ENCODE measurements at regions not wholly inside any gene's neighbourhood (a gene's known extent, or its start where the extent isn't known, plus 50 kb on each side); places are given as distances from the start of the nearest gene placed in this dataset.

GRCh38 chr2:45300026-45300750 lies 290.9 kb upstream of the SIX2 start:
- TF ChIP-seq CTCF (conservative IDR thresholded peaks at IDR 0.05): no peak
- H3K27ac ChIP-seq: peak overlapping the region; percentile 89

DNA sequence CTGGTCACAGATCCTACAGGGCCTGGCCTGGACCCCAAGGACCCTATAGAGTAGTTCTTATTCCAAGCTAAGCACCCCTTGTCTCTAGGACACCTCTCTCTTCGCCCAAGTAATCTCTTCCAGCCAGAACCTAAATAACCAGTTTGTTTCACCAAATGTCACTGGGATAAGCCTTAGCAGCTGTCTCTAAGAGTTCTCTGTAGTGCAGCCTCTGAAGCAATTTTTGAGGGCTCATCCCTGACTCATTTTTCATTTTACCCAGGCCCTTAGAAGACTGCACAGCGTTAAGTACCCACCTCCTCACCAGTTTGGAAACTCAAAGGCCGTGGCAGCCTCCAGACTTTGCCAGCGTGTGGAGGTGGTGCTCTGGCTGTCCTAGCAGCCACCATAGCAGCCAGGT lies 290.1 kb upstream of the SIX2 start:
- no peak for TF ChIP-seq CTCF (conservative IDR thresholded peaks at IDR 0.05)

GRCh38 chr2:45293182-45293581 lies 283.9 kb upstream of the SIX2 start:
- no peak for TF ChIP-seq CTCF (conservative IDR thresholded peaks at IDR 0.05)
- peak overlapping the region; percentile 69 for H3K27ac ChIP-seq

More for the DNA sequence above, 290.1 kb upstream of the SIX2 start:
- H3K27ac ChIP-seq: peak overlapping the region; percentile 89

GRCh38 chr2:45291296-45291701 lies 282.0 kb upstream of the SIX2 start:
- TF ChIP-seq CTCF (conservative IDR thresholded peaks at IDR 0.05): no peak
- no peak overlapping the region for H3K27ac ChIP-seq

- TF ChIP-seq CTCF (conservative IDR thresholded peaks at IDR 0.05): no peak
- H3K27ac ChIP-seq: no peak overlapping the region
Measured at GRCh38 chr2:45289997-45290709, 280.9 kb upstream of the SIX2 start.

DNA sequence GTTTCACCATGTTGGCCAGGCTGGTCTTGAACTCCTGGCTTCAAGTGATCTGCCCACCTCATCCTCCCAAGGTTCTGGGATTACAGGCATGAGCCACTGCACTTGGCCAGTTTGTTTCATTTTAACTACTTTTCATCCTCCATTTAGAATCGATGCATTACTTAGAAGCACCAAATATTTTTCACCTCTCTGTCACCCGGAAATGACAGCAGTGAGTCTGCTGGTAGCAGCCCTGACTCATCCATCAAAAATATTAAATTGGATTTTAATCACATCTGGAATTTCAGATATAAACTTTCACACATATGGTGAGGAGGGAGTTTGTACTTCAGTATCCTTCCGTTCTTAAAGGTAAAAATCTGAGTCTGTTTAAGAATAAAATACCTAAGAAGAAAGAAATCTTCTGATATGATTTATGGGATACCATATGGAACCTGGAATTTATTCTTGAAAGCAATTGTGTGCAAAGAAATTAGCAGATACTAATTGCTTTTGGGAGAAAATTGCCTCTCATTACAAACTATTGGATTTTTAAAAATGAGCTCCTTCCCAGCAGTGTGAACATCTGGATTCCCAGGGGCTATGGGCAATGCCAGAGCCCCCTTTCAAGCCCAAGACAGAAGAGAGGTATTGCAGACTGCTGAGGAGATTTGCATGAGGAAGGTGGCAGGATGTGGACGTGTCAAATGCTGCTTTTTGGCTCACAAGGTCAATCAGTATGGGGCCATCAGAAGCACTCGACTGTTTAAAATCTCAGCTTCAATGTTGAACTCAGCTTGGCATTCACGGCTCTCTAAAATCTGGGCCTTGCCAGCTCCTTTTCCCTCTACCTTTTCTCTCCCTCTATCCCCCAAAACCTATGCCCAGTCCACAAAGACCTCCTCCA lies 279.5 kb upstream of the SIX2 start:
- H3K27ac ChIP-seq: no peak overlapping the region
- no peak for TF ChIP-seq CTCF (conservative IDR thresholded peaks at IDR 0.05)

- no peak for TF ChIP-seq CTCF (conservative IDR thresholded peaks at IDR 0.05)
- H3K27ac ChIP-seq: no peak overlapping the region
Measured at GRCh38 chr2:45287045-45287444, 277.8 kb upstream of the SIX2 start.

All from VCaP (cell line).